ENCODE measurements at regions not wholly inside any gene's neighbourhood (a gene's known extent, or its start where the extent isn't known, plus 50 kb on each side); places are given as distances from the start of the nearest gene placed in this dataset.
"Not testable (repeated sequence)": the region's sequence is repeated elsewhere in the genome, so short reads cannot be mapped to it uniquely, and the experiment has no call there.

- TF ChIP-seq CTCF (conservative IDR thresholded peaks at IDR 0.05; ENCODE audit: low read depth, low read length) = no peak
- DNase-seq (ENCODE audit: low read depth) = no peak
Measured at GRCh38 chr17:74125156-74125555, 78.3 kb upstream of the RPL38 start.

GRCh38 chr17:74126179-74126900, 77.1 kb upstream of the RPL38 start:
- no peak for TF ChIP-seq CTCF (conservative IDR thresholded peaks at IDR 0.05; ENCODE audit: low read depth, low read length)
- H3K4me3 ChIP-seq (ENCODE audit: low read depth, low read length) = no peak overlapping the region
- DNase-seq (ENCODE audit: low read depth) = no peak

More at GRCh38 chr17:74125156-74125555, 78.3 kb upstream of the RPL38 start:
- H3K4me3 ChIP-seq (ENCODE audit: low read depth, low read length) = no peak overlapping the region

- H3K4me3 ChIP-seq (ENCODE audit: low read depth, low read length) = no peak overlapping the region
- no peak for DNase-seq (ENCODE audit: low read depth)
- no peak for TF ChIP-seq CTCF (conservative IDR thresholded peaks at IDR 0.05; ENCODE audit: low read depth, low read length)
Measured at GRCh38 chr17:74126959-74127358, 76.5 kb upstream of the RPL38 start.

GRCh38 chr17:74128456-74129211, 74.8 kb upstream of the RPL38 start:
- TF ChIP-seq CTCF (conservative IDR thresholded peaks at IDR 0.05; ENCODE audit: low read depth, low read length) = no peak
- no peak overlapping the region for H3K4me3 ChIP-seq (ENCODE audit: low read depth, low read length)
- DNase-seq (ENCODE audit: low read depth) = no peak

- H3K4me3 ChIP-seq (ENCODE audit: low read depth, low read length); DNase-seq (ENCODE audit: low read depth): not testable (repeated sequence)
Measured at GRCh38 chr17:74129800-74130199, 73.7 kb upstream of the RPL38 start.

GRCh38 chr17:74130276-74130675, 73.2 kb upstream of the RPL38 start:
- H3K4me3 ChIP-seq (ENCODE audit: low read depth, low read length) = no peak overlapping the region
- TF ChIP-seq CTCF (conservative IDR thresholded peaks at IDR 0.05; ENCODE audit: low read depth, low read length) = no peak
- DNase-seq (ENCODE audit: low read depth) = no peak

- H3K4me3 ChIP-seq (ENCODE audit: low read depth, low read length) = no peak overlapping the region
- no peak for TF ChIP-seq CTCF (conservative IDR thresholded peaks at IDR 0.05; ENCODE audit: low read depth, low read length)
- no peak for DNase-seq (ENCODE audit: low read depth)
Measured at GRCh38 chr17:74130841-74131240, 72.6 kb upstream of the RPL38 start.
